DND-41 (cell line): ENCODE measurements at regions not wholly inside any gene's neighbourhood (a gene's known extent, or its start where the extent isn't known, plus 50 kb on each side); places are given as distances from the start of the nearest gene placed in this dataset.

Experiments
- ATAC-seq: fragments of 200-7000 bp; cut with Tn5 transposase; 3 replicates; pipeline ENCODE4 v1.9.1; 2021; ENCODE audit warnings: low read depth; ENCODE audit not compliant: insufficient read depth
- DNase-seq: peaks from one replicate; pipeline ENCODE4 v3.0.0-alpha.2; 2020
- H2AFZ ChIP-seq: 2 replicates; pipeline ENCODE4 v1.6.0; 2012; ENCODE audit warnings: low read depth, low read length
- H3K27ac ChIP-seq: 2 replicates; pipeline ENCODE4 v1.5.1; 2012; ENCODE audit warnings: low read length, inconsistent platforms
- H3K27me3 ChIP-seq: fragments of 200-600 bp; sonication (generic); 2 replicates; pipeline ENCODE4 v1.6.0; 2012; ENCODE audit warnings: low read length, mild to moderate bottlenecking, inconsistent platforms; ENCODE audit not compliant: insufficient read depth, poor library complexity
- H3K36me3 ChIP-seq: 2 replicates; pipeline ENCODE4 v1.5.1; 2012; ENCODE audit warnings: low read length, inconsistent platforms; ENCODE audit not compliant: insufficient read depth
- H3K4me1 ChIP-seq: 2 replicates; pipeline ENCODE4 v1.5.1; 2012; ENCODE audit warnings: mild to moderate bottlenecking, low read length; ENCODE audit not compliant: insufficient read depth
- H3K4me2 ChIP-seq: 2 replicates; pipeline ENCODE4 v1.6.0; 2012; ENCODE audit warnings: mild to moderate bottlenecking, moderate library complexity, low read length, inconsistent platforms; ENCODE audit not compliant: insufficient read depth
- H3K4me3 ChIP-seq, 2 experiments: fragments of 200-600 bp in 1 of 2; shearing (Covaris generic) in 1 of 2; 2 replicates each; pipeline ENCODE4 v1.5.1; 2012 to 2016; ENCODE audit warnings: inconsistent platforms in 2 of 2, low read length in 2 of 2, mild to moderate bottlenecking in 2 of 2, low read depth in 1 of 2, moderate library complexity in 1 of 2
- H3K79me2 ChIP-seq: 2 replicates; pipeline ENCODE4 v1.6.0; 2012; ENCODE audit warnings: low read length, inconsistent platforms; ENCODE audit not compliant: insufficient read depth
- H3K9ac ChIP-seq: 2 replicates; pipeline ENCODE4 v1.6.0; 2012; ENCODE audit warnings: low read depth, mild to moderate bottlenecking, inconsistent platforms, low read length, moderate library complexity
- H3K9me3 ChIP-seq: 2 replicates; pipeline ENCODE4 v1.5.1; 2012; ENCODE audit warnings: low read length, moderate library complexity, mild to moderate bottlenecking, inconsistent platforms; ENCODE audit not compliant: insufficient read depth, severe bottlenecking
- H4K20me1 ChIP-seq: 2 replicates; pipeline ENCODE4 v1.6.0; 2012; ENCODE audit warnings: low read length; ENCODE audit not compliant: insufficient read depth
- CTCF ChIP-seq: IDR thresholded peaks from 2 replicates; pipeline ENCODE4 v1.5.1; 2012; ENCODE audit warnings: borderline replicate concordance, low read length, moderate library complexity, mild to moderate bottlenecking; ENCODE audit not compliant: poor library complexity, severe bottlenecking; ENCODE audit errors: extremely low read depth
- EZH2 ChIP-seq: IDR thresholded peaks from 3 replicates; pipeline ENCODE4 v1.6.1; 2012; ENCODE audit warnings: borderline replicate concordance, low read depth, mild to moderate bottlenecking, moderate library complexity, low read length, inconsistent platforms; ENCODE audit not compliant: severe bottlenecking

GRCh38 chr18:6561862-6562291 is 147.2 kb upstream of the L3MBTL4 start:
- DNase-seq: no peak
- H3K27ac ChIP-seq: no peak overlapping the region
- no peak for ATAC-seq

GRCh38 chr18:6563896-6564295 is 149.2 kb upstream of the L3MBTL4 start:
- H3K27ac ChIP-seq: no peak overlapping the region
- no peak overlapping the region for H2AFZ ChIP-seq
- no peaks in the 10 kb centered on the region for H3K79me2 ChIP-seq
- no peak overlapping the region for H3K4me2 ChIP-seq
- no peaks in the 10 kb centered on the region for H3K9me3 ChIP-seq
- TF ChIP-seq EZH2 (no peak), CTCF (no peak)
- H3K9ac ChIP-seq: no peak overlapping the region
- no peak for DNase-seq
- no peaks in the 10 kb centered on the region for H3K36me3 ChIP-seq
- no peaks in the 10 kb centered on the region for H4K20me1 ChIP-seq
- no peaks in the 10 kb centered on the region for H3K4me1 ChIP-seq
- no peak overlapping the region for H3K4me3 ChIP-seq
- ATAC-seq: no peak
- no peaks in the 10 kb centered on the region for H3K27me3 ChIP-seq

More at GRCh38 chr18:6561862-6562291, 147.2 kb upstream of the L3MBTL4 start:
- Histone ChIP-seq H3K9me3 (no peaks in the 10 kb centered on the region), H2AFZ (no peak overlapping the region), H3K4me3 (no peak overlapping the region), H3K4me2 (no peak overlapping the region), H3K4me1 (no peaks in the 10 kb centered on the region), H3K36me3 (no peaks in the 10 kb centered on the region), H3K9ac (no peak overlapping the region), H3K79me2 (no peaks in the 10 kb centered on the region), H3K27me3 (no peaks in the 10 kb centered on the region), H4K20me1 (no peaks in the 10 kb centered on the region)
- TF ChIP-seq CTCF: no peak
- TF ChIP-seq EZH2: no peak

DNA sequence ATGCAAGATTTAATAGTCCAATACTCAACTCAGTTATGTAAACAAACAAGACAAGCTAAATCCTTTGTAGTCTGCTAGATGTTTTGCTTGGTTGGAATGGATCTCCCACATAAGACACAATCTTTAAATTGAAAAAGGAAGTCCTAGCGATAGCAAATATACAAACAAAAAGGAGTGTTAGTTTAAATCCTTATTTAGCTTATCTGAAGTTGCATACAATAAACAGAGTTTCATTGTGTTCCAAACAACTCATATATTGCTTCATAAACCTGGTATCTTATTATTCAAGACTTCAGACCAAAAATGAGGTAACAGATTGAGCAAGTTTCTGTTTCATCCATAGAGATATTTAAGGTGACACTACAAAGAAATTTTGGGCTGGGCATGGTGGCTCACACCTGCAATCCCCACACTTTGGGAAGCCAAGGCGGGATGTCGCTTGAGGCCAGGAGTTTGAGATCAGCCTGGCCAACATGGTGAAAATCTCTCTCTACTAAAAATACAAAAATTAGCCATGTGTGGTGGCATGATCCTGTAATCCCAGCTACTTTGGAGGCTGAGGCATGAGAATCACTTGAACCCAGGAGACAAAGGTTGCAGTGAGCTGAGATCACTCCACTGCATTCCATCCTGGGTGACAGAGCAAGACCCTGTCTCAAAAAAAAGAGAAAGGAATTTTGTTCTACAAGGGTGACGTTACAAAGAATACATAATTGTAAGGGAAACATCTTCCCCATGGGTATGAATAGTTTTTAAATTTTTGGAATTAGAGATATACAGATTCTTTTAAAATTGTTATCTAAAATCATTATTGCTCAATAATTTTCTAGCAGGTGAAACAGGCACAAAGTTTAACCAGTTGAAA is 150.5 kb upstream of the L3MBTL4 start:
- Histone ChIP-seq H3K27ac (no peak overlapping the region), H3K27me3 (no peaks in the 10 kb centered on the region), H3K9me3 (no peaks in the 10 kb centered on the region), H3K79me2 (no peaks in the 10 kb centered on the region), H3K4me2 (no peak overlapping the region), H2AFZ (no peak overlapping the region), H4K20me1 (no peaks in the 10 kb centered on the region), H3K9ac (no peak overlapping the region), H3K4me3 (no peak overlapping the region), H3K4me1 (no peaks in the 10 kb centered on the region), H3K36me3 (no peaks in the 10 kb centered on the region)
- TF ChIP-seq CTCF (no peak), EZH2 (no peak)
- ATAC-seq (no peak), DNase-seq (no peak)

- ATAC-seq (no peak), DNase-seq (no peak)
- Histone ChIP-seq H4K20me1 (no peaks in the 10 kb centered on the region), H3K79me2 (no peaks in the 10 kb centered on the region), H2AFZ (no peak overlapping the region), H3K9ac (no peak overlapping the region), H3K36me3 (no peaks in the 10 kb centered on the region), H3K9me3 (no peaks in the 10 kb centered on the region), H3K27me3 (no peaks in the 10 kb centered on the region), H3K4me3 (no peak overlapping the region), H3K27ac (no peak overlapping the region), H3K4me2 (no peak overlapping the region), H3K4me1 (no peaks in the 10 kb centered on the region)
- TF ChIP-seq EZH2: no peak
- no peak for TF ChIP-seq CTCF
Measured at GRCh38 chr18:6565815-6566081, 151.0 kb upstream of the L3MBTL4 start.
